Testis (tissue), 2 donors: ENCODE measurements at regions not wholly inside any gene's neighbourhood (a gene's known extent, or its start where the extent isn't known, plus 50 kb on each side); places are given as distances from the start of the nearest gene placed in this dataset.

Experiments used
- DNase-seq: peaks from one replicate; pipeline ENCODE4 v3.0.0-alpha.2; 2019
- H3K27ac ChIP-seq, 2 donors: fragments of 200-600 bp; sonication (generic); one replicate each; pipeline ENCODE4 v1.5.1; 2019
- H3K27me3 ChIP-seq: fragments of 200-600 bp; sonication (generic); one replicate; pipeline ENCODE4 v1.5.1; 2019
- H3K36me3 ChIP-seq: fragments of 200-600 bp; sonication (generic); one replicate; pipeline ENCODE4 v1.5.1; 2017; ENCODE audit warnings: low read depth; ENCODE audit errors: missing control alignments
- H3K4me1 ChIP-seq: fragments of 200-600 bp; sonication (generic); one replicate; pipeline ENCODE4 v1.5.1; 2019
- H3K4me3 ChIP-seq, 2 donors: fragments of 200-600 bp; sonication (generic); one replicate each; pipeline ENCODE4 v1.5.1; 2017 to 2019
- H3K9me3 ChIP-seq: fragments of 200-600 bp; sonication (generic); one replicate; pipeline ENCODE4 v1.5.1; 2017
- CTCF ChIP-seq, 3 experiments: fragments of 450-650 bp in 2 of 3; fragments of 200-600 bp in 1 of 3; sonication (generic) in 1 of 3; IDR thresholded peaks; one replicate each; pipeline ENCODE4 v1.5.1; 2016 to 2019; ENCODE audit warnings: antibody characterized with exemption in 3 of 3, mild to moderate bottlenecking in 2 of 3, moderate library complexity in 1 of 3
- POLR2A ChIP-seq: fragments of 450-650 bp; IDR thresholded peaks from one replicate; pipeline ENCODE4 v1.6.1; 2017; ENCODE audit warnings: antibody characterized with exemption, mild to moderate bottlenecking, moderate library complexity
- WGBS, 2 donors: methylation state at CpG; one replicate each; pipeline ENCODE4 v1.1.5; 2018; 5-methylcytosine and 5-hydroxymethylcytosine counted together
- intact Hi-C: fragments of 100-400 bp; cut with DNase I; formaldehyde crosslinking; loops from one replicate; pipeline ENCODE4 v1.15.1; 2023; ENCODE audit warnings: low total_unique reads

- no peak for TF ChIP-seq CTCF (IDR thresholded peaks at IDR 0.05)
- TF ChIP-seq POLR2A, result no peak
- no peaks in the 10 kb centered on the region for H3K4me1 ChIP-seq
- 85 to 91% methylated on average over 9 to 18 of the region's 18 CpGs for WGBS, 2 donors
- intact Hi-C loops, result no loop called here
- H3K4me3 ChIP-seq, result no peak overlapping the region
- H3K36me3 ChIP-seq, result no peaks in the 10 kb centered on the region
- no peaks in the 10 kb centered on the region for H3K27me3 ChIP-seq
- no peak for DNase-seq
- no peak overlapping the region for H3K27ac ChIP-seq
- no peaks in the 10 kb centered on the region for H3K9me3 ChIP-seq
Measured at GRCh38 chr11:70771099-70771885, 373.0 kb downstream of the CTTN start.

GRCh38 chr11:70772950-70773349, 374.6 kb downstream of the CTTN start:
- no peaks in the 10 kb centered on the region for H3K4me1 ChIP-seq
- no peak overlapping the region for H3K27ac ChIP-seq
- TF ChIP-seq CTCF (IDR thresholded peaks at IDR 0.05) (no peak), POLR2A (no peak)
- H3K9me3 ChIP-seq, result no peaks in the 10 kb centered on the region
- no peak for DNase-seq
- H3K4me3 ChIP-seq, result no peak overlapping the region
- no peaks in the 10 kb centered on the region for H3K36me3 ChIP-seq
- 89 to 93% methylated on average over 7 to 8 of the region's 8 CpGs for WGBS, 2 donors
- intact Hi-C loops, result no loop called here
- H3K27me3 ChIP-seq, result no peaks in the 10 kb centered on the region

- H3K4me1 ChIP-seq, result peaks cover 6% of the 10 kb centered on the region
- 92 to 94% methylated on average over 12 of the region's 12 CpGs for WGBS, 2 donors
- no peaks in the 10 kb centered on the region for H3K36me3 ChIP-seq
- intact Hi-C loops, result no loop called here
- no peaks in the 10 kb centered on the region for H3K27me3 ChIP-seq
- H3K4me3 ChIP-seq, result no peak overlapping the region
- H3K27ac ChIP-seq, result no peak overlapping the region
- H3K9me3 ChIP-seq, result no peaks in the 10 kb centered on the region
- no peak for DNase-seq
- TF ChIP-seq POLR2A, result no peak
- TF ChIP-seq CTCF (IDR thresholded peaks at IDR 0.05), result no peak
Measured at GRCh38 chr11:70775386-70776075, 377.2 kb downstream of the CTTN start.

- H3K36me3 ChIP-seq, result no peaks in the 10 kb centered on the region
- H3K4me1 ChIP-seq, result peaks cover 6% of the 10 kb centered on the region
- DNase-seq, result no peak
- intact Hi-C loops, result no loop called here
- H3K27ac ChIP-seq, result no peak overlapping the region
- TF ChIP-seq POLR2A (no peak), CTCF (IDR thresholded peaks at IDR 0.05) (no peak)
- H3K27me3 ChIP-seq, result no peaks in the 10 kb centered on the region
- no peaks in the 10 kb centered on the region for H3K9me3 ChIP-seq
- no peak overlapping the region for H3K4me3 ChIP-seq
Measured at GRCh38 chr11:70776914-70777532, 378.7 kb downstream of the CTTN start.
